ENCODE measurements at regions not wholly inside any gene's neighbourhood (a gene's known extent, or its start where the extent isn't known, plus 50 kb on each side); places are given as distances from the start of the nearest gene placed in this dataset.

- no peak for TF ChIP-seq MLLT1 (IDR thresholded peaks at IDR 0.05)
- TF ChIP-seq ATF4 (CRISPR knock-in tag; IDR thresholded peaks at IDR 0.05): no peak
- TF ChIP-seq HOMEZ (CRISPR knock-in tag; IDR thresholded peaks at IDR 0.05): no peak
- TF ChIP-seq ERF (CRISPR knock-in tag; IDR thresholded peaks at IDR 0.05): no peak
- no peak for TF ChIP-seq ZNF551 (CRISPR knock-in tag; IDR thresholded peaks at IDR 0.05)
- no peak for TF ChIP-seq ZHX1 (conservative IDR thresholded peaks at IDR 0.05; ENCODE audit: low read length)
These were observed 2225.7 kb downstream of the TP53TG3F start (continued) for GRCh38 chr16:35685085-35685484.

All from K562 (cell line).